Adipocyte (in vitro differentiated cells): ENCODE measurements at regions not wholly inside any gene's neighbourhood (a gene's known extent, or its start where the extent isn't known, plus 50 kb on each side); places are given as distances from the start of the nearest gene placed in this dataset.
A peak's percentile ranks its signal among the peaks of the same experiment; 100 is the strongest.

Experiments
- DNase-seq: peaks from one replicate; pipeline ENCODE4 v3.0.0-alpha.2; 2015; ENCODE audit warnings: low read depth
- H3K27me3 ChIP-seq: replicated peaks from 2 replicates; pipeline ENCODE4 v1.7.0; 2013; ENCODE audit warnings: mild to moderate bottlenecking, low read length, moderate library complexity; ENCODE audit not compliant: control insufficient read depth, insufficient read depth
- H3K36me3 ChIP-seq: 2 replicates; pipeline ENCODE4 v1.7.0; 2013; ENCODE audit warnings: low read length, mild to moderate bottlenecking, moderate library complexity; ENCODE audit not compliant: control insufficient read depth, insufficient read depth, severe bottlenecking
- H3K4me1 ChIP-seq: 2 replicates; pipeline ENCODE4 v1.7.0; 2013; ENCODE audit warnings: mild to moderate bottlenecking, low read length, moderate library complexity; ENCODE audit not compliant: control insufficient read depth, insufficient read depth
- H3K4me3 ChIP-seq: 2 replicates; pipeline ENCODE4 v1.7.0; 2013; ENCODE audit warnings: mild to moderate bottlenecking, low read length, moderate library complexity
- H3K9ac ChIP-seq: 2 replicates; pipeline ENCODE4 v1.7.0; 2013; ENCODE audit warnings: mild to moderate bottlenecking, low read length, moderate library complexity
- H3K9me3 ChIP-seq: 2 replicates; pipeline ENCODE4 v1.7.0; 2013; ENCODE audit warnings: mild to moderate bottlenecking, low read length, moderate library complexity; ENCODE audit not compliant: control insufficient read depth

DNA sequence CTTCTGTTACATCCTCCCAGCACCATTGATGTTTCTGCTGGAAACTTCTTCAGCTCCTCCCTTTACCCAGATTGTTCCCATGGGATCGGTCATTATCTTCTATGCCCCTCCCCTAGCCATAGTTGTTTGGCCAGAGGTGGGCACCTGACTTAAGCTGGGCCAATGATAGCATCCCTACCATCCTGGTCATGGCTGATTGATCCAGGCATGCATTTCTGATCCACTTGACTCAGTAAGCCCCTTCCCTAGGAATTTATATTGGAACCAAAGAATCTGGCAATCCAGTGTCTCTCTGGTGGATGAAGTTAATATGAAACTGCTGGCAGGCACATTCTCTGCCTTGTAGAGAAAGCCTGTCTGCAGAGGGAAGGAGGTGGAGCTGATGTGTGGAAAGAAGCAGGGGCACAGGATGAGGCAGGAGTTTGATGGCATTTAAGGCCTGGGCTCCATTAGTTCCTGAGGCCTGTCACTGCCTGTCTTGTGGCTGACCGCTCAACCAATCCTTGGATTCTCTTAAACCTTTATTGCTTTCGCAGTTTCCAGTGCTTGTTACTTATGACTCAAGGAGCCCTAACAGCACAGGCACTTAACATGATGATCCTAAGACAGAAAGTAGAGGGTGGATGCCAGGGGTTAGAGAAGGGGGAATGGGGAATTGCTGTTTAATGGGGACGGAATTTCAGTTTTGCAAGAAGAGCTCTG is 152.4 kb downstream of the ABCC12 start:
- H3K36me3 ChIP-seq, result no peaks in the 10 kb centered on the region
- no peak overlapping the region for H3K4me3 ChIP-seq
- DNase-seq, result peak; percentile 2
- no peaks in the 10 kb centered on the region for H3K4me1 ChIP-seq
- peaks cover 15% of the 10 kb centered on the region for H3K27me3 ChIP-seq
- peaks cover 3% of the 10 kb centered on the region for H3K9me3 ChIP-seq
- H3K9ac ChIP-seq, result no peak overlapping the region

DNA sequence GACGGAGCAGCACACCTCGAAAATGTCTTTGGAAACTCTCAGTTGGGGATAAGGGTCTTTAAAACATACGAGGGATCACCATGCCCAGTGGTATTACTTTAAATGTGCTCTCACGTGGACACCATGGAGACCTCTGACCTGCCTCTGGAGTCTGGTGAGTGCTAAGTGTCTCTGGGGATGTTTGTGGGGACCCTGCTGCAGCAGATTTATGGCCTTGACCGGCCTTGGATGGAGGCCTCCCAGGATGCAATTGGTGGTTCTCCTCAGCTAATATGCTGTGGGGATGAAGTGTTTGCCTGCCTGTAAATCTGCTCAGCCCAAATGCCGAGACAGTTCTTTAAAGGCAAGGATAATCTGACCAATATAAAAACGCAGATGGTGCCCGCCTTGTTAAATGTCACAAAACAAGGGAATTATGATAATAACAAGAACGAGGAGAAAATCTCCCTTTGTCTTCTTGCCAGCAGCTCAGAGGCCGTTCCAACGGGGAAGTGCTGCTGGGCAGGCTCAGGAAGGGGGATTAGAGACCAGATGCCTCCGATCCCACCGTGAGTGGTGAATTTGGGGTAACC is 154.4 kb downstream of the ABCC12 start:
- Histone ChIP-seq H3K9me3 (peaks cover 3% of the 10 kb centered on the region), H3K9ac (no peak overlapping the region), H3K36me3 (no peaks in the 10 kb centered on the region), H3K27me3 (peaks cover 15% of the 10 kb centered on the region), H3K4me1 (no peaks in the 10 kb centered on the region), H3K4me3 (no peak overlapping the region)
- DNase-seq, result no peak

DNA sequence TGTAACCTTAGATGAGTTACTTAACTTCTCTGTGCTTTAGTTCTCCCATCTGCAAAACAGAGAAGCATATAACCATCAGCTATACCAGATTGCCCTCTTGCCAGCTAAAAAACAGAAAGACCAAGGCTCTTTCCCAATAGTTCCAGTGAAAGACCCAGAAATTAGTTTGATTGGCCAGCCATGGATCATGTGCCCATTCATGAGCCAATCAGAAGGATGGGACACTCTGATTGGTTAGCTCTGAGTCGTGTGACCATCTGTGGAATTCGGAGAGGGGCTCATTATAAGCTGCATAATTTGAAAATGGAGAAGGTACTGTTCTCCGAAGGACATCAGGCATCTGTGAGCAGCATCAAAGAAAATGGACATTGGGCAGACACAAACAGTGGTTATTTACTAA is 155.2 kb downstream of the ABCC12 start:
- Histone ChIP-seq H3K36me3 (no peaks in the 10 kb centered on the region), H3K9ac (no peak overlapping the region), H3K4me3 (no peak overlapping the region), H3K4me1 (no peaks in the 10 kb centered on the region), H3K27me3 (peaks cover 15% of the 10 kb centered on the region), H3K9me3 (peaks cover 3% of the 10 kb centered on the region)
- DNase-seq, result no peak

DNA sequence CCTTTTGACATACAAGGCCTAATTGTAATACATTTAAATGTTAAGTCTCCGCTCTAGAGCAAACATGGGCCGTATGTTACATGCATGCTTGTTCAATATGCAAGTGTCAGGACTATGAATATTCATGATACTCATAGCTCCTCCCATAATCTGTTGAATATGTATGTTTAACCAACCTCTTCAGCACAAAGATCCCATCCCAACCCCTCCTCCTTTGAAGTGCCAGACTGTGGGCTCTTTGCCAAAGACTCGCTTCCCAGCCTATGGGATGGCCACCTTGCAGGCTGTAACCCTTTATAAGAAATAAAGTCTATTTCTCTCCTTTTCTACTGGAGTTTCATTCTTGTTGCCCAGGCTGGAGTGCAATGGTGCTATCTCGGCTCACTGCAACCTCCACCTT is 156.2 kb downstream of the ABCC12 start:
- H3K27me3 ChIP-seq, result peaks cover 15% of the 10 kb centered on the region
- no peaks in the 10 kb centered on the region for H3K36me3 ChIP-seq
- no peak overlapping the region for H3K4me3 ChIP-seq
- peaks cover 3% of the 10 kb centered on the region for H3K9me3 ChIP-seq
- H3K4me1 ChIP-seq, result no peaks in the 10 kb centered on the region
- DNase-seq, result no peak
- H3K9ac ChIP-seq, result no peak overlapping the region

DNA sequence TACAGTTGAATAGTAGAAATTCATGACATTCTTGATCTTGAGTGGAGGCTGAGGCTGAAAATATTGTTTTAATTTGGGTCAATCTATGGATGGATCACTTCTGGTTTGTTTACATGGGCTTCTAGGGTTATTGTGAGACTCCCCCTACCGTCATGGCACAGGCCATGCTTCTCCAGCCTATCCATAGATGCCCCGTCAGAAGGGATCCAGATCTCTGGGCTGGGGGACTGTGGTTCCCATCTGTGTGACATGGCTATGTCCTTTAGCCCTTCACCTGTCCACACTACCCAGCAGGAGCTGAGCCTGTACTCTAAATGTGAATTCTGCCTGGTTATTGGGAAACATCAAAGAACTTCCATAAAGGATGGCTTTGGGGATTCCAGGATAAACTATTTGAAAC is 160.4 kb downstream of the ABCC12 start:
- Histone ChIP-seq H3K4me1 (no peaks in the 10 kb centered on the region), H3K4me3 (no peak overlapping the region), H3K27me3 (no peaks in the 10 kb centered on the region), H3K36me3 (no peaks in the 10 kb centered on the region), H3K9ac (no peak overlapping the region), H3K9me3 (peaks cover 4% of the 10 kb centered on the region)
- DNase-seq, result no peak

DNA sequence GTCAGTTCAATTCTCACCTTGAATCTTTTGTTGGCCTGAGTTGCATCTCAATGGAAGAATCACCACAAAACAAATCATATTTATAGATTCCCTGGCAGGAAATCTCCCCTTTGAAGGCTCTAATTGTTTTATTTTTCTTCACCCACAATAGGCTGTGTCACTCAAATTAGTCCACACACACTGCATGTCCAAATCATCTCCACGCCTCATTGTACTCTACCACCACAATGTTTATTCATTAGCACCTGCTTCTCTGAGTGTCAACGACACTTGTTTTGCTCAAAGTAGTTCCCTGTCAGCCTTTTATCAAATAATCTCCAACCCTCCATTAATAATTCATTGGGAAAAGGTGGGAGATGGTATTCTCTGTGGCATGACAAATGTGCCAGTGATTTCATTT is 164.3 kb downstream of the ABCC12 start:
- H3K36me3 ChIP-seq, result no peaks in the 10 kb centered on the region
- H3K27me3 ChIP-seq, result no peaks in the 10 kb centered on the region
- H3K4me3 ChIP-seq, result no peak overlapping the region
- DNase-seq, result no peak
- H3K9me3 ChIP-seq, result peaks cover 6% of the 10 kb centered on the region
- H3K9ac ChIP-seq, result no peak overlapping the region
- H3K4me1 ChIP-seq, result no peaks in the 10 kb centered on the region

DNA sequence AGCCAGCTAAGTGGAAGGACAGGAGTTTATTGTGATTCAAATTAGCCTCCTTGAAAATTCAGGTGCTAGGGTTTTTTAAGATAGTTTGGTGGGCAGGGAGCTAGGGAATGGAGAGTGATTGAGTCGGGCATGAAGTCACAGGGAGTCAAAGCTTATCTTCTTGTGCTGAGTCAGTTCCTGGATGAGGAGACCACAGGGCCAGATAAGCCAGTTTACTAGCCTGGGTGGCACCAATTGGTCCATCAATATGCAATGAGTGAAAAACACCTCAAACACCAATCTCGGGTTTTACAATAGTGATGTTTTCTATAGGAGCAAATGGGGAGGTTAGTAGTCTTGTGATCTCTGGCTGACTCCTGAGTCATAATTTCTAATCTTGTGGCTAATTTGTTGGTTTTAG is 165.1 kb downstream of the ABCC12 start:
- no peaks in the 10 kb centered on the region for H3K36me3 ChIP-seq
- no peak overlapping the region for H3K4me3 ChIP-seq
- no peak overlapping the region for H3K9ac ChIP-seq
- H3K4me1 ChIP-seq, result no peaks in the 10 kb centered on the region
- peaks cover 6% of the 10 kb centered on the region for H3K9me3 ChIP-seq
- DNase-seq, result no peak
- no peaks in the 10 kb centered on the region for H3K27me3 ChIP-seq

DNA sequence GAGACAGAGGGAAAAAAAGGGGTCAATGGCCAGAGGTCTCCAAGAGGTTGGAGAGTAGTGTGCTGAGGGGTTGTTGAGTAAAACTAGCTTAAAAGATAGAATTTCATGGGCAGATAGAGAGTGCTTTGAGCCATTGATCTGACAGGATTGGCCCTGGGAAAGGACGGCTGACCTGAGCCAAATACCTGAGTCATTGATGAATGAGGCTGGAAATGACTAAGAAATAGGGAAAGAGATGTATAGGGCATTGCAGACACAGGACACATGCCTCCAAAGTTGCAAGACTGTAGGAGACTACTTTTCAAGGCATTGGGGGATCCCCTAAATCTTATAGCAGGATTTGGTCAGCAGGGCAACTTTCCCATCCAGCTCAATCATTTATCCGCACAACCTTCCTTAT is 168.7 kb downstream of the ABCC12 start:
- H3K9ac ChIP-seq, result no peak overlapping the region
- H3K27me3 ChIP-seq, result no peaks in the 10 kb centered on the region
- H3K9me3 ChIP-seq, result peaks cover 6% of the 10 kb centered on the region
- no peak overlapping the region for H3K4me3 ChIP-seq
- no peak for DNase-seq
- no peaks in the 10 kb centered on the region for H3K36me3 ChIP-seq
- no peaks in the 10 kb centered on the region for H3K4me1 ChIP-seq

DNA sequence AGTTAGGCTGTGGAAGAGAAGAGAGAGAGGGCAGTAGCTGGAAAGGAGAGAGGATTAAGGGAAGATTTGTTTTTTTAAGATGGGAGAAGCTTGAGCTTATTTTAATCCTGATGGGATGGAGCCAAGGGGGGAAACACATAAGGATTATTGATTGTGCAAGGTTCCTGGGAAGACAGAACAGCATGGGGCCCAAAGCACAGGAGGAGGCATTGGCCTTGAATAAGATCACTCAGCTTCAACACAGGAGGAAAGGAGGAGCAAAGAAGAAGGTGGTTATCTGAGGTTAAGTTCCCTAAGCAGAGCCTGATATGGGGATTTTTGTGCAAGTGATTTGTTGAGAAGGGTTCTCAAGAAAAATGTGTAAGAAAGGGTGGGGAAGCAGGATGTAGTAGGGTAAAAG is 169.8 kb downstream of the ABCC12 start:
- Histone ChIP-seq H3K4me3 (no peak overlapping the region), H3K4me1 (no peaks in the 10 kb centered on the region), H3K27me3 (no peaks in the 10 kb centered on the region), H3K9ac (no peak overlapping the region), H3K36me3 (no peaks in the 10 kb centered on the region), H3K9me3 (peaks cover 6% of the 10 kb centered on the region)
- no peak for DNase-seq

DNA sequence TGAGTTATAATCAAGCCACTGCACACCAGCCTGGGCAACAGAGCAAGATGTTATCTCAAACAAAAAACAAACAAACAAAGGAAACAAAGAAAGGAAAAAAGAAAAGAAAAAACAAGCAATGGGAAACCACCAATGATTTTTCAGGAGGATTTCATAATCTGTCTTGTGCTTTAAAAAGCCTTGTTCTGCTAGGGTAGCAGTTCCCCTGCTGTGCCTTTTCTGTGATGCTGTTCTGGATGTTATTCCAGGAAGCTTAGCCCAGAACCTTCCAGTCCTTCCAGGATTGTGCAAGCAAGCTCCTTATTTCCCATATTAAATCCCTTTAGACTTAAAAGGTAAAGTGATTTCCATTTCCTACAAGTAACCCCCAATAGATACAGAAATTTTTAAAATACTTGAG is 171.1 kb downstream of the ABCC12 start:
- H3K9me3 ChIP-seq, result no peaks in the 10 kb centered on the region
- no peak overlapping the region for H3K9ac ChIP-seq
- no peak for DNase-seq
- no peaks in the 10 kb centered on the region for H3K4me1 ChIP-seq
- no peaks in the 10 kb centered on the region for H3K36me3 ChIP-seq
- H3K4me3 ChIP-seq, result no peak overlapping the region
- no peaks in the 10 kb centered on the region for H3K27me3 ChIP-seq

DNA sequence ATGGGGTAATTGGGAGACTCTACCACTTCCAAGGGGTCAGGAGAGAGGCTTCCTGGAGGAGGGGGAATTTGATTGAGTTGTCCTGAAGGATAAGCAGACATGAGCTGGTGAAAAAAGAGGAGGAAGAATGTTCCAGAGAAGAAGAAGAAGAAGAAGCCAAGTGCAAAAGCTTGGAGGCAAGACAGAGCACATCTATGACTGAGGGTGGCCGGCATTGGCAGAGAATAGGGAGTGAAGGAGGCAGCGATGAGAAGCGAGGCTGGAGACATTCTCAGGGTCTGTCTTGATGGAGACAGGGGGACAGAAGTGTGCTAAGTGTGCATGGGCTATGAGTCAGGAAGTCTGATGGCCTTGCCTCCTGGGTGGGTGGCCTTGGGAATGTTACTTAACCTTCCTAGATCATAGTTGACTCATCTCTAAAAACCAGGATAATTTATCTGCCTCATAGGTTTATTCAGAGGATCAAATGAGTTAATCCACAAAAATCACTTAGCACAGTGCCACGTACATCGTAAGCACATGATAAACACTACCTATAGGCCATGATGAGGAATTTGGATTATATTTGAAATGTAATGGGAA is 171.7 kb downstream of the ABCC12 start:
- DNase-seq, result no peak
- Histone ChIP-seq H3K4me3 (no peak overlapping the region), H3K36me3 (no peaks in the 10 kb centered on the region), H3K9ac (no peak overlapping the region), H3K9me3 (no peaks in the 10 kb centered on the region), H3K4me1 (no peaks in the 10 kb centered on the region), H3K27me3 (no peaks in the 10 kb centered on the region)
